ENCODE measurements at regions not wholly inside any gene's neighbourhood (a gene's known extent, or its start where the extent isn't known, plus 50 kb on each side); places are given as distances from the start of the nearest gene placed in this dataset.
"Not testable (repeated sequence)": the region's sequence is repeated elsewhere in the genome, so short reads cannot be mapped to it uniquely, and the experiment has no call there.

- DNase-seq: no peak
Observed at GRCh38 chr2:107473150-107473549, 353.5 kb upstream of the RGPD4 start.

GRCh38 chr2:107475859-107476258 is 350.8 kb upstream of the RGPD4 start:
- DNase-seq: no peak

- no peak for DNase-seq
Observed at GRCh38 chr2:107502539-107502938, 324.2 kb upstream of the RGPD4 start.

GRCh38 chr2:107511970-107512789 is 314.5 kb upstream of the RGPD4 start:
- no peak for DNase-seq

DNA sequence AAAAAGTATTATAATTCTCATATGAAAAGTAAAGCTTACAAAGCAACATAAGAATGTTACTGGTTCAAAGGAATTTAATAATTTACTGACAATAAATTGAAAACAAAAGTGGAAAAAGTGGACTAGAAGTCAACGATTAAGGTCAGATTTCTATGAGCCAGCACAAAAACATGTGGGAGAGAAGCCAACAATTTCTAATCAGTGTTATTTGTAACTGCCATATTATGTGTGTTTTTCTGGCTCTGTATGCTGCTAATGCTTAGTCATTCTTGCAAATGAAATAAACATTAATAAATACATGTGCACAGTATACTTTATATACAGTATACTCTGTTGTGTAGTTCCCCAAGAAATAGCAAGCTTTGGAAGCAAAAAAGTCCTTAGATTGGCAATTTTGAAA is 301.3 kb upstream of the RGPD4 start:
- DNase-seq: no peak

- no peak for DNase-seq
Observed at GRCh38 chr2:107529146-107529545, 297.5 kb upstream of the RGPD4 start.

DNA sequence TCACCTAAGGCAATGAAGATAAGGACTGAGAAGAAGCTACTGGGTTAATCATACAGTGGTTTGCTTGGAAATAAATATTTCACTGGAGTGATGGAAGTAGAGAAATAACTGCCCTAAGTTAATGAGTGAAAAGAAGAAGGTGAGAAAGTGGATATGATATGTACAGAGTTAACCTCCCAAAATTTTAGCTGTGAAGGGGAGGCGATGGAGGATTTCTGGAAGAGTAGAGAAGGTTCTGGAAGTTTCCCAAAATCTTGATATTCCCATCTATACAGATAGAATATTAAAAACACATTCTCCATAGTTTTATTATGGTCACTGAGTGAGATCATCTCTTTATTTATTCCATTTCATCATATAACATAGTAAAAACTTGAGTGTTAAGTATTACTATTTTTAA is 296.6 kb upstream of the RGPD4 start:
- DNase-seq: no peak

GRCh38 chr2:107534926-107535325 is 291.8 kb upstream of the RGPD4 start:
- DNase-seq: no peak

GRCh38 chr2:107535905-107536689 is 290.6 kb upstream of the RGPD4 start:
- not testable (repeated sequence) for DNase-seq

- no peak for DNase-seq
Observed at GRCh38 chr2:107542314-107542740, 284.4 kb upstream of the RGPD4 start.

DNA sequence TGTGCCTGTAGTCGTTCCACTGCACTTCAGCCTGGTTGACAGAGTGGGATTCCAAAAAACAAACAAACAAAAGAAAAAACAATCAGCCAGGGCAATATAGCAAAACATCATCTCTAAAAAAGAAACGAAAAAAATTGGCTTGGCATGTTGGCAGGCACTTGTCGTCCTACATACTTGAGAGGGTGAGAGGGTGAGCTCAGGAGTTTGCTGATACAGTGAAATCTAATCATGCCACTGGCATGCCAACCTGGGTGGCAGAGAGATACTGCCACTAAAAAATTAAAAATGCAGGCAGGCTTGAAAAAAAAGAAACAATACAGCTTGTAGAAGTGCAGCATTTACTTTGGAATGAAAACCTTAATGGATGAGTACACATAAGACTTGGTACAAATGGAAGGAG is 282.9 kb upstream of the RGPD4 start:
- no peak for DNase-seq

DNA sequence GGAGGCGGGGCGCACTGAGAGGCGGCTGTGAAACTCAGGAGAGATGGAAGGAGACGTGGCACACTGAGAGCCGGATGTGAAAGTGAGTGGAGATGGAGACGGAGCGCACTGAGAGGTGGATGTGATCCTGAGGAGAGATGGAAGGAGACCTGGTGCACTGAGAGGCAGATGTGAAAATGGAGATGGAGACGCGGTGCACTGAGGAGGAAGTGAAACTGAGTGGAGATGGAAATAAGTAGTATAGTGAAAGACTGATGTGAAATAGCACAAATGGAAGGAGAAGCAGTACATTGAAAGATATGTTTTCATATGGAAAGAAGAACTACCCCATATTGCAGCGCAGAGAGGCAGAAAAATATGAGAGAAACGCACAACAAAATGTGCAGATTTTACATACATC is 281.6 kb upstream of the RGPD4 start:
- no peak for DNase-seq

DNA sequence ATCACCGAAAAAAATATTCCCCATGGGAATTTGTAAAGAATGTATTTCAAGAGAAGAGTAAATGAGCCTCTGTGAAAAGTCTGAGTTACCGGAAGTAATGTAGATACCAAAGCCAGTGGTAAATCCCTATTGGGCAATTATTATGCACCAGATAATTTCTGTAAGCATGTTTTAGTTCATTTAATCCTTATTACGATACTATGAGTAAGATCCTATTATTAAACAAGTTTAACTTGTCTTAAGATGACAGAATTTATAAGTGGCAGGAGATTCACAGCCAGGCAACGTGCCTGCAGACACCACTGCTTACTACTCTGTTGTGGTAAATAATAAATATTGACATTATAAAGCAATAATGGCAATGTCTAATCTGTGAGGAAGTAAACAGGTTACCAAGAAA is 280.8 kb upstream of the RGPD4 start:
- DNase-seq: no peak

DNA sequence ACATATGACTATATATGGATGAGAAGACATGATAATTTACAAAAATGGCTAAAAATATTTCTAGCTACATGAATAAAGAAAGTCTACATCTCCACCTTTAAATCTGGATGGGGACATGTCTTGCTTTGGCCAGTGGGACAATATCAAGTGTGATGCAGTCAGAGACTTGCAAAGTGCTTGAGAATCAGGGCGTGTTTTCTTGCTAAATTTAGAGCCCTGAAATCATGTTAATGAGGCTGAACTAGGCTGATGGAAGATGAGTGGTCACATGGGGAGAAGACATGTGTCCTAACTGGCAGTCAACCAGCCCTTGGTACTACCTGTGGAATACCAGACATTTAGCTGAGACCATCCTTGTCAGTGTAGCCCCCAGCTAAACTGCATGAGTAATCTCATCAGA is 278.5 kb upstream of the RGPD4 start:
- no peak for DNase-seq

DNA sequence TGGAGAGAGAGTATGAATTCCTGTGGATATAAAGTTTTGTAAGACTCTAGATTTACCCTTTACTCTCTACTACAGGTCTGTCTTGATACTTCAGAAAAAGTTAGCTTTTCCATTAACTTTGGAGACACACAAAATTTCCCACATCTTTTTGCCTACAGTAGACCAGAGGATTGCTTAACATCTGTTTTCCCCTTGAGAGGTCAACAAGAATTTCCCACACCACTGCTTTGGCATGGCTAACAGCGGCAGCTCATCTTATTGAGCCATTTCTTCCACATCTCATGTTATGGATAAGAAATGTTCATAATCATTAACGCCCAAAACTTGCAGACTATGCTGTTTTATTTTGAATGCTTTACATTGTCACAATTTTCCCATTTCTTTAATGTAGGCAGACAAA is 273.6 kb upstream of the RGPD4 start:
- DNase-seq: no peak

DNA sequence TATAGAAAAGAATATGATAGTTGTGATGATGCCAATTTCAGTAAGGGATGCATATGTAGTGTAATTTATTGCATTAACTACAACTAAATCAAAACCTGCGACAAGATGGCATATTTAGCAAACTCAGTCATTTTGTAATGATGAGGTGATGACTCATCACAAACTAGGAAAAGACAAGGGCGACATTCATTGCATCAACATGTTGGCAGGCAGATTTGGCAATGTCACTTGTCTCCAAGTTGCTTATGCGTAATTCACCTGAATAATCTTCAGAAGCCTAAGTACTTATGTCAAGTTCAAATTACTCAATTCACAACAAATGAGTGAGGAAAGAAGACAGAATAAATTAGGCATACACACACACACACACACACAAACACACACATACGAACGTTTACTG is 273.2 kb upstream of the RGPD4 start:
- DNase-seq: no peak

- DNase-seq: no peak
Observed at GRCh38 chr2:107556038-107556627, 270.6 kb upstream of the RGPD4 start.

- no peak for DNase-seq
Observed at GRCh38 chr2:107558295-107558694, 268.4 kb upstream of the RGPD4 start.

GRCh38 chr2:107569496-107569895 is 257.2 kb upstream of the RGPD4 start:
- no peak for DNase-seq

- DNase-seq: no peak
Observed at GRCh38 chr2:107570876-107571275, 255.8 kb upstream of the RGPD4 start.

DNA sequence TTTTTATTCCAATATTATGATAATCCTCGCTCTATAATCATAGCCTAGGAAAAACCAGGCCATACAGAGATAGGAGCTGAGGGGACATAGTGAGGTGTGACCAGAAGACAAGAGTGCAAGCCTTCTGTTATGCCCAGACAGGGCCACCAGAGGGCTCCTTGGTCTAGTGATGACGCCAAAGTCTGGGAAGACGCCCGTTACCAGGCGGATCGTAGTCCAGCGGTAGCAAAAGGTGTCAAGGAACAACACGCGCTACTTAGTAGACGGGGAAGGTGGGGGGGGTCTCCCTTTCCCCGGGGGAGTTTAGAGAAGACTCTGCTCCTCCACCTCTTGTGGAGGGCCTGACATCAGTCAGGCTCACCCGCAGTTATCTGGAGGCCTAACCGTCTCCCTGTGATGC is 253.8 kb upstream of the RGPD4 start:
- DNase-seq: not testable (repeated sequence)

DNA sequence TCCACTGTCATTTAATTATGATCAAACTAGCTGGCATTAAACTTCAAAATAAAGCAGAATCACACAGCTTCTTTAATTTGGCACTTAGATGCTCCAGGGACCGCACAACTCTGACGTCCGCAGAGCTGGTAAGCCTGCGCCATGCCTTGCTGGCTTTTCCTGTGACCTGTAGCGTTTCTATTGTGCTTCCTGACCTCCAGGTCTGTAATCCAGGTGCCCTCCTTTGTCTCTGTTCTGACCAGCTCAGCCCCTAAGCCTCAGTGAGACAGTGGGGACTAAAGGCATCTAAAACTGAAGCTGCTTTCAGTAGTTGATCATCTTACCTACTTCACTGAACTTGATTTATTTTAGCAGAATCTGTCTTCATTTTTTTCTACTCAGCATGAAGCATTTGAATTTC is 249.7 kb upstream of the RGPD4 start:
- DNase-seq: no peak

DNA sequence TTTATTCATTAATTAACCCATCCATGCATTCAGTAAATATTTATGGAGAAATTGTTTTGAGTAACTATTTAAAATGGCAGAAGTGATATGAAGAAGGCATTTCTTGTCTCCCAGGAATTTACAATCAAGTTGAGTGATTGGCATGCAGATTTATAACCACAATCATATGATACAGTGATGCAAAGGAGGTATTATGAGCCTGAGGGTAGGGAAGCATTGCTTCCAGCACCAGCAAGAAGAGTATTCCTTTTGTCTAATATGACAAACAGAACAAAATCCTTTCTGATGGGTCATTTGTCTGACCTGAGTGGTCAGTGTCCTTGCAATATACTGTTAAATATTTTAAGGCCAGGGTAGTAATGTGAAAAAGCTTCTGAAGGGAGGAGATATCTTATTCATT is 244.2 kb upstream of the RGPD4 start:
- DNase-seq: no peak

GRCh38 chr2:107584577-107584976 is 242.1 kb upstream of the RGPD4 start:
- DNase-seq: no peak
